GM23338 (cell line): ENCODE measurements at regions not wholly inside any gene's neighbourhood (a gene's known extent, or its start where the extent isn't known, plus 50 kb on each side); places are given as distances from the start of the nearest gene placed in this dataset.

Source experiments
- ATAC-seq: fragments of 200-7000 bp; cut with Tn5 transposase; 3 replicates; pipeline ENCODE4 v1.9.1; 2020
- DNase-seq: peaks from one replicate; pipeline ENCODE4 v3.0.0-alpha.2; 2015; ENCODE audit warnings: low spot score
- H2AFZ ChIP-seq: fragments of 200-600 bp; sonication (generic); 2 replicates; pipeline ENCODE4 v1.8.0; 2016; ENCODE audit warnings: antibody characterized with exemption, mild to moderate bottlenecking, moderate library complexity
- H3F3A ChIP-seq: fragments of 200-600 bp; sonication (generic); replicated peaks from 2 replicates; pipeline ENCODE4 v1.8.0; 2017; ENCODE audit warnings: antibody characterized with exemption, mixed run types, low read depth
- H3K27ac ChIP-seq: fragments of 200-600 bp; sonication (generic); 2 replicates; pipeline ENCODE4 v1.6.1; 2016; ENCODE audit warnings: low read depth
- H3K27me3 ChIP-seq: fragments of 200-600 bp; sonication (generic); 2 replicates; pipeline ENCODE4 v1.8.0; 2016; ENCODE audit warnings: mild to moderate bottlenecking, mixed run types, moderate library complexity; ENCODE audit not compliant: insufficient read depth
- H3K36me3 ChIP-seq: fragments of 200-600 bp; sonication (generic); 2 replicates; pipeline ENCODE4 v1.8.0; 2016; ENCODE audit warnings: mild to moderate bottlenecking; ENCODE audit not compliant: insufficient read depth
- H3K4me1 ChIP-seq: fragments of 200-600 bp; sonication (generic); 2 replicates; pipeline ENCODE4 v1.8.0; 2016; ENCODE audit warnings: mild to moderate bottlenecking, moderate library complexity; ENCODE audit not compliant: insufficient read depth
- H3K4me2 ChIP-seq: fragments of 200-600 bp; sonication (generic); 2 replicates; pipeline ENCODE4 v1.7.1; 2017; ENCODE audit warnings: mixed run types
- H3K4me3 ChIP-seq: fragments of 200-600 bp; sonication (generic); 2 replicates; pipeline ENCODE4 v1.6.1; 2016; ENCODE audit warnings: mixed run types
- H3K79me2 ChIP-seq: fragments of 200-600 bp; sonication (generic); replicated peaks from 2 replicates; pipeline ENCODE4 v1.8.0; 2017; ENCODE audit warnings: mild to moderate bottlenecking; ENCODE audit not compliant: insufficient read depth
- H3K9me2 ChIP-seq: fragments of 200-600 bp; sonication (generic); 2 replicates; pipeline ENCODE4 v1.8.0; 2017; ENCODE audit not compliant: insufficient read depth
- H4K20me1 ChIP-seq: fragments of 200-600 bp; sonication (generic); replicated peaks from 2 replicates; pipeline ENCODE4 v1.8.0; 2017; ENCODE audit warnings: mild to moderate bottlenecking; ENCODE audit not compliant: insufficient read depth
- H3K27ac Mint-ChIP-seq: 2 replicates; pipeline ENCODE4 v1.8.0; 2020; ENCODE audit warnings: inconsistent platforms, mild to moderate bottlenecking, moderate library complexity, mixed read lengths
- H3K27me3 Mint-ChIP-seq: 3 replicates; pipeline ENCODE4 v1.8.0; 2022; ENCODE audit warnings: low read depth, mild to moderate bottlenecking, moderate library complexity, mixed read lengths, inconsistent platforms; ENCODE audit not compliant: insufficient read depth, poor library complexity
- H3K36me3 Mint-ChIP-seq: 3 replicates; pipeline ENCODE4 v1.8.0; 2021; ENCODE audit warnings: low read depth, mild to moderate bottlenecking, inconsistent platforms, moderate library complexity, mixed read lengths
- H3K4me1 Mint-ChIP-seq: 3 replicates; pipeline ENCODE4 v1.8.0; 2020; ENCODE audit warnings: mild to moderate bottlenecking, inconsistent platforms, mixed read lengths
- H3K4me3 Mint-ChIP-seq: 3 replicates; pipeline ENCODE4 v1.8.0; 2021; ENCODE audit warnings: moderate library complexity, mild to moderate bottlenecking, inconsistent platforms, mixed read lengths
- H3K9me3 Mint-ChIP-seq: 3 replicates; pipeline ENCODE4 v1.8.0; 2020; ENCODE audit warnings: moderate library complexity, mild to moderate bottlenecking, inconsistent platforms, mixed read lengths
- CREB1 ChIP-seq: fragments of 250-450 bp; sonication (Bioruptor Pico); IDR thresholded peaks from 2 replicates; pipeline ENCODE4 v1.5.0; 2020; ENCODE audit warnings: low read depth, mild to moderate bottlenecking, moderate library complexity
- EZH2 ChIP-seq: fragments of 200-600 bp; sonication (generic); IDR thresholded peaks from one replicate; pipeline ENCODE4 v1.8.0; 2017; ENCODE audit warnings: antibody characterized with exemption, mild to moderate bottlenecking, low read depth; ENCODE audit not compliant: unreplicated experiment
- EZH2phosphoT487 ChIP-seq: fragments of 200-600 bp; sonication (generic); IDR thresholded peaks from one replicate; pipeline ENCODE4 v1.8.1; 2018; ENCODE audit warnings: antibody characterized with exemption; ENCODE audit not compliant: unreplicated experiment
- JUNB ChIP-seq: IDR thresholded peaks from one replicate; pipeline ENCODE4 v1.6.1; 2016; ENCODE audit warnings: antibody characterized with exemption; ENCODE audit not compliant: unreplicated experiment
- NANOG ChIP-seq: IDR thresholded peaks from 2 replicates; pipeline ENCODE4 v1.6.1; 2016; ENCODE audit warnings: antibody characterized with exemption, borderline replicate concordance
- POLR2AphosphoS5 ChIP-seq: IDR thresholded peaks from 2 replicates; pipeline ENCODE4 v1.6.1; 2016; ENCODE audit warnings: antibody characterized with exemption, low read depth
- STAT1 ChIP-seq: IDR thresholded peaks from one replicate; pipeline ENCODE4 v1.6.1; 2016; ENCODE audit warnings: antibody characterized with exemption; ENCODE audit not compliant: unreplicated experiment
- ZNF114 ChIP-seq: fragments of 250-450 bp; sonication (Bioruptor Pico); IDR thresholded peaks from 2 replicates; pipeline ENCODE4 v1.5.0; 2020; ENCODE audit warnings: mild to moderate bottlenecking, moderate library complexity
- ZNF331 ChIP-seq: fragments of 250-450 bp; sonication (Bioruptor Pico); IDR thresholded peaks from 2 replicates; pipeline ENCODE4 v1.5.0; 2020; ENCODE audit warnings: low read depth, mild to moderate bottlenecking, moderate library complexity
- ZNF462 ChIP-seq: fragments of 250-450 bp; sonication (Bioruptor Pico); IDR thresholded peaks from 2 replicates; pipeline ENCODE4 v1.5.0; 2020; ENCODE audit warnings: mild to moderate bottlenecking, moderate library complexity
- TF ChIP-seq, protein P1 (sequence below): IDR thresholded peaks from 2 replicates; pipeline ENCODE4 v1.6.1; 2016; ENCODE audit warnings: antibody characterized with exemption
- TF ChIP-seq, protein P2 (sequence below), 2 experiments: fragments of 200-600 bp in 1 of 2; sonication (generic) in 1 of 2; conservative IDR thresholded peaks; 2 replicates each; pipeline versions ENCODE4 v1.5.1 to v1.6.1; 2016 to 2017; ENCODE audit warnings: antibody characterized with exemption in 2 of 2, low read depth in 2 of 2, mild to moderate bottlenecking in 2 of 2, moderate library complexity in 1 of 2
- TF ChIP-seq, protein P3 (sequence below): IDR thresholded peaks from one replicate; pipeline ENCODE4 v1.6.1; 2018; ENCODE audit warnings: antibody characterized with exemption; ENCODE audit not compliant: unreplicated experiment

DNA sequence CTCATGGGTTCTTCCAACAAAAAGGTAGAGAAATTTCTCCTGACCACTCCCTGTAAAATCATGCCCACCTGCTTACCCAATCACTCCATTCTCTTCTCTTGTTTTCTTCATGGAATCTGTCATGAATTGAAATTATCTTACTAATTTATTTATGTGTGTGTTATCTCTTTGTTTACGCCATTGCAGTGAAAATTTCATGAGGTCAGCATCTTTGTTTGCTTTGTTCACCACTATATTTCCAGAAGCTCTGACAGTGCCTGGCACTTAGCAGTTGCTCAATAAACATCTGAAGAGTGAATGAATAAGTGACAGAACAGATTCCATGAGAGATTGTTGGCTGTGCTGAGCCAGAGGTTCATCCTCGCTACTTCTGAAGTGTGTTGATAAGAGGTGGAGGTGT lies 329.5 kb downstream of the NXPE2 start:
- Histone ChIP-seq H2AFZ (no peak overlapping the region), H3K9me2 (0 out of 2 replicates have a peak, but pooled peaks cover 4% of the 10 kb centered on the region), H3K79me2 (no peaks in the 10 kb centered on the region), H4K20me1 (no peaks in the 10 kb centered on the region), H3K4me3 (no peak overlapping the region), H3K4me2 (no peak overlapping the region), H3K27me3 (no peaks in the 10 kb centered on the region), H3F3A (no peaks in the 10 kb centered on the region), H3K36me3 (no peaks in the 10 kb centered on the region), H3K27ac (no peak overlapping the region), H3K4me1 (no peaks in the 10 kb centered on the region)
- TF ChIP-seq ZNF331 (CRISPR knock-in tag) (no peak), POLR2AphosphoS5 (no peak), JUNB (no peak), EZH2phosphoT487 (no peak), ZNF114 (CRISPR knock-in tag) (no peak), EZH2 (no peak), CREB1 (CRISPR knock-in tag) (no peak), NANOG (no peak), ZNF462 (CRISPR knock-in tag) (no peak), STAT1 (no peak)
- TF ChIP-seq, protein P1, sequence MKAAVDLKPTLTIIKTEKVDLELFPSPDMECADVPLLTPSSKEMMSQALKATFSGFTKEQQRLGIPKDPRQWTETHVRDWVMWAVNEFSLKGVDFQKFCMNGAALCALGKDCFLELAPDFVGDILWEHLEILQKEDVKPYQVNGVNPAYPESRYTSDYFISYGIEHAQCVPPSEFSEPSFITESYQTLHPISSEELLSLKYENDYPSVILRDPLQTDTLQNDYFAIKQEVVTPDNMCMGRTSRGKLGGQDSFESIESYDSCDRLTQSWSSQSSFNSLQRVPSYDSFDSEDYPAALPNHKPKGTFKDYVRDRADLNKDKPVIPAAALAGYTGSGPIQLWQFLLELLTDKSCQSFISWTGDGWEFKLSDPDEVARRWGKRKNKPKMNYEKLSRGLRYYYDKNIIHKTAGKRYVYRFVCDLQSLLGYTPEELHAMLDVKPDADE, result no peak
- TF ChIP-seq, protein P2, sequence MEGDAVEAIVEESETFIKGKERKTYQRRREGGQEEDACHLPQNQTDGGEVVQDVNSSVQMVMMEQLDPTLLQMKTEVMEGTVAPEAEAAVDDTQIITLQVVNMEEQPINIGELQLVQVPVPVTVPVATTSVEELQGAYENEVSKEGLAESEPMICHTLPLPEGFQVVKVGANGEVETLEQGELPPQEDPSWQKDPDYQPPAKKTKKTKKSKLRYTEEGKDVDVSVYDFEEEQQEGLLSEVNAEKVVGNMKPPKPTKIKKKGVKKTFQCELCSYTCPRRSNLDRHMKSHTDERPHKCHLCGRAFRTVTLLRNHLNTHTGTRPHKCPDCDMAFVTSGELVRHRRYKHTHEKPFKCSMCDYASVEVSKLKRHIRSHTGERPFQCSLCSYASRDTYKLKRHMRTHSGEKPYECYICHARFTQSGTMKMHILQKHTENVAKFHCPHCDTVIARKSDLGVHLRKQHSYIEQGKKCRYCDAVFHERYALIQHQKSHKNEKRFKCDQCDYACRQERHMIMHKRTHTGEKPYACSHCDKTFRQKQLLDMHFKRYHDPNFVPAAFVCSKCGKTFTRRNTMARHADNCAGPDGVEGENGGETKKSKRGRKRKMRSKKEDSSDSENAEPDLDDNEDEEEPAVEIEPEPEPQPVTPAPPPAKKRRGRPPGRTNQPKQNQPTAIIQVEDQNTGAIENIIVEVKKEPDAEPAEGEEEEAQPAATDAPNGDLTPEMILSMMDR (conservative IDR thresholded peaks at IDR 0.05; ENCODE audit: low read depth in 2 of 2), result no peak
- TF ChIP-seq, protein P3, sequence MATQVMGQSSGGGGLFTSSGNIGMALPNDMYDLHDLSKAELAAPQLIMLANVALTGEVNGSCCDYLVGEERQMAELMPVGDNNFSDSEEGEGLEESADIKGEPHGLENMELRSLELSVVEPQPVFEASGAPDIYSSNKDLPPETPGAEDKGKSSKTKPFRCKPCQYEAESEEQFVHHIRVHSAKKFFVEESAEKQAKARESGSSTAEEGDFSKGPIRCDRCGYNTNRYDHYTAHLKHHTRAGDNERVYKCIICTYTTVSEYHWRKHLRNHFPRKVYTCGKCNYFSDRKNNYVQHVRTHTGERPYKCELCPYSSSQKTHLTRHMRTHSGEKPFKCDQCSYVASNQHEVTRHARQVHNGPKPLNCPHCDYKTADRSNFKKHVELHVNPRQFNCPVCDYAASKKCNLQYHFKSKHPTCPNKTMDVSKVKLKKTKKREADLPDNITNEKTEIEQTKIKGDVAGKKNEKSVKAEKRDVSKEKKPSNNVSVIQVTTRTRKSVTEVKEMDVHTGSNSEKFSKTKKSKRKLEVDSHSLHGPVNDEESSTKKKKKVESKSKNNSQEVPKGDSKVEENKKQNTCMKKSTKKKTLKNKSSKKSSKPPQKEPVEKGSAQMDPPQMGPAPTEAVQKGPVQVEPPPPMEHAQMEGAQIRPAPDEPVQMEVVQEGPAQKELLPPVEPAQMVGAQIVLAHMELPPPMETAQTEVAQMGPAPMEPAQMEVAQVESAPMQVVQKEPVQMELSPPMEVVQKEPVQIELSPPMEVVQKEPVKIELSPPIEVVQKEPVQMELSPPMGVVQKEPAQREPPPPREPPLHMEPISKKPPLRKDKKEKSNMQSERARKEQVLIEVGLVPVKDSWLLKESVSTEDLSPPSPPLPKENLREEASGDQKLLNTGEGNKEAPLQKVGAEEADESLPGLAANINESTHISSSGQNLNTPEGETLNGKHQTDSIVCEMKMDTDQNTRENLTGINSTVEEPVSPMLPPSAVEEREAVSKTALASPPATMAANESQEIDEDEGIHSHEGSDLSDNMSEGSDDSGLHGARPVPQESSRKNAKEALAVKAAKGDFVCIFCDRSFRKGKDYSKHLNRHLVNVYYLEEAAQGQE, result no peak
- Mint-ChIP-seq H3K4me3 (no peak overlapping the region), H3K27me3 (no peaks in the 10 kb centered on the region), H3K4me1 (no peaks in the 10 kb centered on the region), H3K36me3 (no peaks in the 10 kb centered on the region), H3K27ac (no peak overlapping the region), H3K9me3 (no peaks in the 10 kb centered on the region; the same call in 2 of the 3 replicates)
- no peak for ATAC-seq
- DNase-seq, result no peak
